Neural progenitor cell (in vitro differentiated cells): ENCODE measurements at regions not wholly inside any gene's neighbourhood (a gene's known extent, or its start where the extent isn't known, plus 50 kb on each side); places are given as distances from the start of the nearest gene placed in this dataset.

ENCODE experiments used
- CTCF ChIP-seq: fragments of 200-600 bp; sonication (generic); IDR thresholded peaks from 2 replicates; pipeline ENCODE4 v1.5.1; 2017; ENCODE audit warnings: antibody characterized with exemption, mild to moderate bottlenecking
- EZH2 ChIP-seq: fragments of 200-600 bp; sonication (generic); IDR thresholded peaks from 2 replicates; pipeline ENCODE4 v1.6.1; 2017; ENCODE audit warnings: antibody characterized with exemption, mild to moderate bottlenecking, moderate library complexity
- EZH2phosphoT487 ChIP-seq: fragments of 200-600 bp; sonication (generic); IDR thresholded peaks from 2 replicates; pipeline ENCODE4 v1.6.1; 2017; ENCODE audit warnings: antibody characterized with exemption

GRCh38 chr10:105761576-105762260 is 1120.6 kb downstream of the SORCS3 start:
- TF ChIP-seq CTCF (no peak), EZH2phosphoT487 (no peak), EZH2 (no peak)
